Heart right ventricle (tissue), 16 donors: ENCODE measurements at regions not wholly inside any gene's neighbourhood (a gene's known extent, or its start where the extent isn't known, plus 50 kb on each side); places are given as distances from the start of the nearest gene placed in this dataset.

Experiments used
- ATAC-seq, 8 donors: fragments of 200-7000 bp; cut with Tn5 transposase; one replicate each; pipeline ENCODE4 v1.9.1; 2020; ENCODE audit warnings: mild to moderate bottlenecking in 8 of 8, moderate library complexity in 8 of 8, moderate number of reproducible peaks in 1 of 8
- DNase-seq, 2 donors: peaks; one replicate each; pipeline ENCODE4 v3.0.0-alpha.2; 2020
- H3K27ac ChIP-seq, 10 donors: fragments of 200-600 bp; sonication (generic) in 2 of 10; one replicate each; pipeline versions ENCODE4 v1.5.0 to v1.8.0; 2020 to 2022; ENCODE audit warnings: mild to moderate bottlenecking in 3 of 10
- H3K27me3 ChIP-seq, 7 donors: fragments of 200-600 bp; one replicate each; pipeline ENCODE4 v1.8.0; 2021 to 2022; ENCODE audit warnings: mild to moderate bottlenecking in 2 of 7
- H3K36me3 ChIP-seq, 9 donors: fragments of 200-600 bp; sonication (generic) in 1 of 9; one replicate each; pipeline versions ENCODE4 v1.5.0 to v1.8.0; 2020 to 2022; ENCODE audit warnings: mild to moderate bottlenecking in 2 of 9
- H3K4me1 ChIP-seq, 9 donors: fragments of 200-600 bp; sonication (generic) in 1 of 9; one replicate each; pipeline versions ENCODE4 v1.5.0 to v1.8.0; 2020 to 2022; ENCODE audit warnings: mild to moderate bottlenecking in 4 of 9
- H3K4me3 ChIP-seq, 10 donors: fragments of 200-600 bp; sonication (generic) in 2 of 10; one replicate each; pipeline versions ENCODE4 v1.5.0 to v1.8.0; 2020 to 2022; ENCODE audit warnings: mild to moderate bottlenecking in 7 of 10, moderate library complexity in 2 of 10
- H3K9me3 ChIP-seq, 11 donors: fragments of 200-600 bp in 10 of 11; sonication (generic) in 2 of 11; one replicate each; pipeline versions ENCODE4 v1.5.0 to v1.8.0; 2013 to 2022; ENCODE audit warnings: mild to moderate bottlenecking in 2 of 11, control low read depth in 1 of 11, moderate library complexity in 1 of 11
- WGBS, 2 donors: extraction: QIAGEN DNeasy Blood & Tissue Kit; methylation state at CpG; one replicate each; pipeline ENCODE4 v1.1.7; 2013; ENCODE audit warnings: inconsistent platforms in 1 of 2; 5-methylcytosine and 5-hydroxymethylcytosine counted together
- intact Hi-C, 10 donors: fragments of 100-400 bp; cut with DNase I; formaldehyde crosslinking; loops; one replicate each; pipeline versions ENCODE4 v1.11.1 to v1.14.2; 2022
- TF ChIP-seq, protein P1 (sequence below), 9 donors: fragments of 200-600 bp; sonication (generic) in 2 of 9; IDR thresholded peaks; one replicate each; pipeline versions ENCODE4 v1.5.0 to v1.8.0; 2021 to 2022; ENCODE audit warnings: antibody characterized with exemption in 9 of 9, mild to moderate bottlenecking in 5 of 9, moderate library complexity in 1 of 9
- donor health status: Arrhythmogenic right ventricular cardiomyopathy.
- donor health status: ischemic (EF 13 %, LVEDD 7.1; RV severe dilation, severe dysfunction).
- donor health status: healthy with polysubstance abuse.
- donor health status: DM: no; HTN: yes; CAD: no.
- donor health status: DM: no; HTN: no; CAD: no.
- donor health status: ischemic (EF 25% LVEDD 6.9; RV normal size, moderate dysfunction).
- donor health status: ischemic (EF 25% LVEDD 5.7; RV mildly dilated, moderate dysfunction).
- donor health status: healthy.
- donor health status: DM: yes; HTN: yes; CAD: no.
- donor health status: Ischemic cardiomyopathy.
- donor health status: ischemic (EF 35%, LVEDD 5.7; RV mildly dilated, moderate dysfunction).
- donor health status: nonischemic (EF 11% LVEDD 7.7; RV severe dilation, severe dysfunction).
- donor health status: DM: yes; HTN: yes; CAD: no.
- donor health status: PGD.
- donor health status: ischemic (EF 29% LVEDD 5.4; RV normal size, mild dysfunction).
- donor health status: nonischemic (EF 23%, LVEDD 6.1; RV moderate dilation, normal function).

DNA sequence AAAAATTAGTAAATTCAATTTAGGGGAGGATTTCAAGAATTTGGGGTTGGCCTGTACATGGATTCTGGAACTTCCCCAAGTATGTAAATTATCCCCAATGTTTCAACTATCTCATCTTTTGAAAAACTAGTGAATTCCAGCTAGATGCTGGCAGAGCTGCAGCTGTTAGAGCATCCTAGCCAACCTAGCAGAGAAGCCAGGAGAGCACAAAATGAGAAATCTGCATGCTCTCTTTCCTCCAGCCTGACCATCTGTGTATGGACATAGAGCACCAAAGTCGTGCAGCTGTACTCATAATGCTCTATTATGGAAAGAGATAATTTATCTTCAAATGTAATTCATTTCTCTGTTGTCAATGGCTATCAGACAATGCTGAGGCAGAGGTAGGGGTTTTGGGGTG, 1217.7 kb downstream of the PCDH19 start:
- Histone ChIP-seq H3K9me3 (peaks cover 0 to 7% (median 0%) of the 10 kb centered on the region in 11 donors), H3K4me1 (no peaks in the 10 kb centered on the region), H3K4me3 (no peak overlapping the region), H3K27ac (no peak overlapping the region), H3K36me3 (no peaks in the 10 kb centered on the region), H3K27me3 (peaks cover 0 to 8% (median 0%) of the 10 kb centered on the region in 7 donors)
- ATAC-seq (no peak), DNase-seq (no peak)
- intact Hi-C loops = no loop called here
- WGBS, 2 donors = 29 to 50% methylated on average over 1 of the region's 1 CpG
- TF ChIP-seq, protein P1, sequence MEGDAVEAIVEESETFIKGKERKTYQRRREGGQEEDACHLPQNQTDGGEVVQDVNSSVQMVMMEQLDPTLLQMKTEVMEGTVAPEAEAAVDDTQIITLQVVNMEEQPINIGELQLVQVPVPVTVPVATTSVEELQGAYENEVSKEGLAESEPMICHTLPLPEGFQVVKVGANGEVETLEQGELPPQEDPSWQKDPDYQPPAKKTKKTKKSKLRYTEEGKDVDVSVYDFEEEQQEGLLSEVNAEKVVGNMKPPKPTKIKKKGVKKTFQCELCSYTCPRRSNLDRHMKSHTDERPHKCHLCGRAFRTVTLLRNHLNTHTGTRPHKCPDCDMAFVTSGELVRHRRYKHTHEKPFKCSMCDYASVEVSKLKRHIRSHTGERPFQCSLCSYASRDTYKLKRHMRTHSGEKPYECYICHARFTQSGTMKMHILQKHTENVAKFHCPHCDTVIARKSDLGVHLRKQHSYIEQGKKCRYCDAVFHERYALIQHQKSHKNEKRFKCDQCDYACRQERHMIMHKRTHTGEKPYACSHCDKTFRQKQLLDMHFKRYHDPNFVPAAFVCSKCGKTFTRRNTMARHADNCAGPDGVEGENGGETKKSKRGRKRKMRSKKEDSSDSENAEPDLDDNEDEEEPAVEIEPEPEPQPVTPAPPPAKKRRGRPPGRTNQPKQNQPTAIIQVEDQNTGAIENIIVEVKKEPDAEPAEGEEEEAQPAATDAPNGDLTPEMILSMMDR (IDR thresholded peaks at IDR 0.05) = no peak

DNA sequence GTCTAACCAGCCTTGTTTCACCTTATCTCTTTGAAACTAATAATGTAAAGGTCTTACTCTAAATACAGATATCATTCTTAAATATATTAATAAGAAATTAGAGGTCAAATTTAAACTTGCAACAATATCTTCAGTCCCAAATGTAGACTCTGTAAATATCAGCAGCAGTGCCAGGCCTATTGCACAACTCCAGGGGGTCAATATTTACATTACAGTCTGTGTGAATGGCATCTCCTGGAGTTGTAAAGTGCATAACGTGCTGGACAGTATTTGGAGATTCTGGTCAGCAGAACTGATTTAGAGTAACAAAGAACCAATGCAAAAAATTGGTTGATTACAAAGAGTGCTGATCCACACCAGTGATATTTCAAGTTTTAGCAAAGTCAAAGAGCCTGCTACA, 1225.9 kb downstream of the PCDH19 start:
- TF ChIP-seq, protein P1 (IDR thresholded peaks at IDR 0.05) = no peak
- no peaks in the 10 kb centered on the region for H3K36me3 ChIP-seq
- intact Hi-C loops = no loop called here

DNA sequence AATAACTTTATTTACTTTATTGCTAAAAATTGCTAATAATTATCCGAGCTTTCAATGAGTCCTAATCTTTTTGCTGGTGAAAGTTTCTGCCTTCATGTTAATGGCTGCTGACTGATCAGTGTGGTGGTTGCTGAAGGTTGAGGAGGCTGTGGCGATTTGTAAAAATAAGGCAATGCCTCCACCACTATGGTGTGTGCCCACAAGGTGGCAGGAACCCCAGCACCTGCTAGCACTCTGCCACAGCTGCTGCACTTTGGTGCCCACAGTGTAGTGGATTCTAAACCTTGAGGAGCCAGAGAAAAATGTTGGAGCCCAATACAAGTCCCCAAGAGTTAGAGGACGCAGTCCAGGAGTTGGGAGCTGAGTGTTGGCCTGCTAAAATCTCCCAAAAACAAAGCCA, 1237.1 kb downstream of the PCDH19 start:
- Histone ChIP-seq H3K9me3 (no peaks in the 10 kb centered on the region), H3K27me3 (no peaks in the 10 kb centered on the region), H3K4me1 (no peaks in the 10 kb centered on the region), H3K27ac (no peak overlapping the region), H3K4me3 (no peak overlapping the region), H3K36me3 (no peaks in the 10 kb centered on the region)
- TF ChIP-seq, protein P1 (IDR thresholded peaks at IDR 0.05) = no peak
- 72 to 76% methylated on average over 3 of the region's 3 CpGs for WGBS, 2 donors
- intact Hi-C loops = no loop called here
- no peak for DNase-seq
- ATAC-seq = no peak

More for the DNA sequence above, 1225.9 kb downstream of the PCDH19 start:
- DNase-seq (no peak), ATAC-seq (no peak)
- no peak overlapping the region for H3K27ac ChIP-seq
- no peaks in the 10 kb centered on the region for H3K4me1 ChIP-seq
- H3K27me3 ChIP-seq = peaks cover 0 to 4% (median 0%) of the 10 kb centered on the region in 7 donors
- H3K4me3 ChIP-seq = no peak overlapping the region
- no peaks in the 10 kb centered on the region for H3K9me3 ChIP-seq
- WGBS, 2 donors = 57 to 67% methylated on average over 1 of the region's 1 CpG

DNA sequence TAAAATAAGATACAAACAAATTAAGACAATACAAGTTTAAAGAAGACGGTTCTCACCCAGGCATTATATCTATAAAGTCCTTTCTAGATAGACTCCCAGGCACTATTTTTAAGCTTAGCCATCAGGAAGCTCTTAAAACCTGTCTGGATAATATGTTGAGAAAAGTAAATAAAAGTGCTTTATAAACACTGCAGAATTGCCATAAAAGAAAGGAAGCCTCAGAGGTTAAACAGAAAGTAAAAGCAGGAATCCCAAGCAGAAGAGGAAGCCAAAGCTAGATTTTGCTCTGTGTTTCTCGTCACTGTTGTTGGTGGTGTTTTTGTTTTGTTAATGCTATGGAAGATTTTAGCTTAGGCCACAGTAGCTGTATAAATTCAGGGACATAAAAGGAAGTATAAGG, 1267.3 kb downstream of the PCDH19 start:
- WGBS, 2 donors = 54% methylated on average over 2 of the region's 2 CpGs
- TF ChIP-seq, protein P1 (IDR thresholded peaks at IDR 0.05) = no peak
- H3K27me3 ChIP-seq = no peaks in the 10 kb centered on the region
- H3K4me3 ChIP-seq = no peak overlapping the region
- H3K9me3 ChIP-seq = peaks cover 0 to 19% (median 0%) of the 10 kb centered on the region in 11 donors
- ATAC-seq (no peak), DNase-seq (no peak)
- no peak overlapping the region for H3K27ac ChIP-seq
- intact Hi-C loops = no loop called here
- no peaks in the 10 kb centered on the region for H3K36me3 ChIP-seq
- no peaks in the 10 kb centered on the region for H3K4me1 ChIP-seq
